ENCODE measurements at regions not wholly inside any gene's neighbourhood (a gene's known extent, or its start where the extent isn't known, plus 50 kb on each side); places are given as distances from the start of the nearest gene placed in this dataset.

- TF ChIP-seq, protein P1, sequence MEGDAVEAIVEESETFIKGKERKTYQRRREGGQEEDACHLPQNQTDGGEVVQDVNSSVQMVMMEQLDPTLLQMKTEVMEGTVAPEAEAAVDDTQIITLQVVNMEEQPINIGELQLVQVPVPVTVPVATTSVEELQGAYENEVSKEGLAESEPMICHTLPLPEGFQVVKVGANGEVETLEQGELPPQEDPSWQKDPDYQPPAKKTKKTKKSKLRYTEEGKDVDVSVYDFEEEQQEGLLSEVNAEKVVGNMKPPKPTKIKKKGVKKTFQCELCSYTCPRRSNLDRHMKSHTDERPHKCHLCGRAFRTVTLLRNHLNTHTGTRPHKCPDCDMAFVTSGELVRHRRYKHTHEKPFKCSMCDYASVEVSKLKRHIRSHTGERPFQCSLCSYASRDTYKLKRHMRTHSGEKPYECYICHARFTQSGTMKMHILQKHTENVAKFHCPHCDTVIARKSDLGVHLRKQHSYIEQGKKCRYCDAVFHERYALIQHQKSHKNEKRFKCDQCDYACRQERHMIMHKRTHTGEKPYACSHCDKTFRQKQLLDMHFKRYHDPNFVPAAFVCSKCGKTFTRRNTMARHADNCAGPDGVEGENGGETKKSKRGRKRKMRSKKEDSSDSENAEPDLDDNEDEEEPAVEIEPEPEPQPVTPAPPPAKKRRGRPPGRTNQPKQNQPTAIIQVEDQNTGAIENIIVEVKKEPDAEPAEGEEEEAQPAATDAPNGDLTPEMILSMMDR (IDR thresholded peaks at IDR 0.05; ENCODE audit: extremely low read depth, missing control alignments), result no peak
- no peak for DNase-seq (ENCODE audit: low spot score)
Observed at GRCh38 chr13:65881561-65882155, 1348.5 kb downstream of the PCDH9 start.

GRCh38 chr13:65875031-65875430 is 1355.1 kb downstream of the PCDH9 start:
- DNase-seq (ENCODE audit: low spot score), result no peak
- TF ChIP-seq, protein P1 (IDR thresholded peaks at IDR 0.05; ENCODE audit: extremely low read depth, missing control alignments), result no peak

DNA sequence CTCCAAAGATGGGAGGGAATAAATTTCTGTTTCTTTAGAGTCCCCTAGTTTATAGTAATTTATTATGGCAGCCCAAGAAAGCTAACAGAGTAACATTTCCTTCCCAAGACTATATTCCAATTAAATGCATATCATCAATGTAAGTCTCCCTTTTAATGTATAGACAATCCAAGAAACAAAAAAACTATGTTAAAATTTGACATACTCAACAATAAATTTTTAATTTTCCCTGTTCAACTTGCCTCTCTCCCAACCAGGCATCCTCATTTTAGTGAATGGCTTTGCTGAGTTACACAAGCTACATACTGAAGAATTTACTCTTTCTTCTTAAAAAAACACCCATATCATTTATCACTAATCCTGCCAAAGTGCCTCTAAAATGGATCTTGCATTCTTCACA is 1357.7 kb downstream of the PCDH9 start:
- DNase-seq (ENCODE audit: low spot score), result no peak
- TF ChIP-seq, protein P1 (IDR thresholded peaks at IDR 0.05; ENCODE audit: extremely low read depth, missing control alignments), result no peak

- TF ChIP-seq, protein P1 (IDR thresholded peaks at IDR 0.05; ENCODE audit: extremely low read depth, missing control alignments), result no peak
- DNase-seq (ENCODE audit: low spot score), result no peak
Observed at GRCh38 chr13:65868884-65869283, 1361.3 kb downstream of the PCDH9 start.

GRCh38 chr13:65868099-65868498 is 1362.0 kb downstream of the PCDH9 start:
- no peak for DNase-seq (ENCODE audit: low spot score)
- TF ChIP-seq, protein P1 (IDR thresholded peaks at IDR 0.05; ENCODE audit: extremely low read depth, missing control alignments), result no peak

DNA sequence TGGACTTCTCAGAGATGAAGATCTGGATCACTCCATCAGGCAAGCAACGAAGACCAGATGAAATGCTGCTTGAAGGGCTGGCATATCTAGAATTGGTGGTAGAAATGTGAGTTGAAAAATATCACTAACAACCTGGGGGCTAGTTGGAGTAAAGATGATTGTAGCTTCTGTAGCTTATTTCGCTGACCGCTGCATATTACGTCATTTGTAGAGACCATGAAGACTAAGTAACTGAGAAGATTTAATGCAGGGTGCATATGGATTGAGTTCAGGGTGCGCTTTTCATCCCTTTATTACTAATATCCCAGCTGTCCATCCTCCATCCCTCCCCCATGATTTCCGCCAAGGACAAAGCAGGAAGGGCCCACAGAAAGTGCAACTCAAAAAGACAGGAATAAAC is 1364.0 kb downstream of the PCDH9 start:
- TF ChIP-seq, protein P1 (IDR thresholded peaks at IDR 0.05; ENCODE audit: extremely low read depth, missing control alignments), result no peak
- DNase-seq (ENCODE audit: low spot score), result no peak

DNA sequence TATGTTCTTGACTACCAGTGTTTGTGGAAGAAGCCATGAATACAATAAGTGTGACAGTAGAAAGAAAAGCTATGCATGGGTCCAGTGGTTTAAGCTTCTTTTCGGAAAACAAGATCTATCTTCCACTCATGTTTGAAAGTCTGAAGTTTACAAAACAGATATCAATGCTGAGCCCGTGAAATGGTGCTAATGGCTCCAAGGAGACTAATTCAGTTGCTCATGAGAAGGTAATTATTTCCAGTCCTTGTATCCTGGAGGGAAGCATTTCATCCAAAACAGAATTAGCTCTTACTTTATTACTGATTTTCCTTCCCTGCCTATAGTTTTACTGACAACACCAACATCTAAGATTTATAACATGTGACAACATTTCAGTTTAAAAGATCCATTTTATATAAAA is 1364.9 kb downstream of the PCDH9 start:
- TF ChIP-seq, protein P1 (IDR thresholded peaks at IDR 0.05; ENCODE audit: extremely low read depth, missing control alignments), result no peak
- no peak for DNase-seq (ENCODE audit: low spot score)
